GM23338 (cell line): ENCODE measurements at regions not wholly inside any gene's neighbourhood (a gene's known extent, or its start where the extent isn't known, plus 50 kb on each side); places are given as distances from the start of the nearest gene placed in this dataset.

ENCODE experiments used
- ATAC-seq: fragments of 200-7000 bp; cut with Tn5 transposase; 3 replicates; pipeline ENCODE4 v1.9.1; 2020
- DNase-seq: peaks from one replicate; pipeline ENCODE4 v3.0.0-alpha.2; 2015; ENCODE audit warnings: low spot score
- H2AFZ ChIP-seq: fragments of 200-600 bp; sonication (generic); 2 replicates; pipeline ENCODE4 v1.8.0; 2016; ENCODE audit warnings: antibody characterized with exemption, mild to moderate bottlenecking, moderate library complexity
- H3F3A ChIP-seq: fragments of 200-600 bp; sonication (generic); replicated peaks from 2 replicates; pipeline ENCODE4 v1.8.0; 2017; ENCODE audit warnings: antibody characterized with exemption, mixed run types, low read depth
- H3K27ac ChIP-seq: fragments of 200-600 bp; sonication (generic); 2 replicates; pipeline ENCODE4 v1.6.1; 2016; ENCODE audit warnings: low read depth
- H3K27me3 ChIP-seq: fragments of 200-600 bp; sonication (generic); 2 replicates; pipeline ENCODE4 v1.8.0; 2016; ENCODE audit warnings: mild to moderate bottlenecking, mixed run types, moderate library complexity; ENCODE audit not compliant: insufficient read depth
- H3K36me3 ChIP-seq: fragments of 200-600 bp; sonication (generic); 2 replicates; pipeline ENCODE4 v1.8.0; 2016; ENCODE audit warnings: mild to moderate bottlenecking; ENCODE audit not compliant: insufficient read depth
- H3K4me1 ChIP-seq: fragments of 200-600 bp; sonication (generic); 2 replicates; pipeline ENCODE4 v1.8.0; 2016; ENCODE audit warnings: mild to moderate bottlenecking, moderate library complexity; ENCODE audit not compliant: insufficient read depth
- H3K4me2 ChIP-seq: fragments of 200-600 bp; sonication (generic); 2 replicates; pipeline ENCODE4 v1.7.1; 2017; ENCODE audit warnings: mixed run types
- H3K4me3 ChIP-seq: fragments of 200-600 bp; sonication (generic); 2 replicates; pipeline ENCODE4 v1.6.1; 2016; ENCODE audit warnings: mixed run types
- H3K79me2 ChIP-seq: fragments of 200-600 bp; sonication (generic); replicated peaks from 2 replicates; pipeline ENCODE4 v1.8.0; 2017; ENCODE audit warnings: mild to moderate bottlenecking; ENCODE audit not compliant: insufficient read depth
- H3K9me2 ChIP-seq: fragments of 200-600 bp; sonication (generic); 2 replicates; pipeline ENCODE4 v1.8.0; 2017; ENCODE audit not compliant: insufficient read depth
- H4K20me1 ChIP-seq: fragments of 200-600 bp; sonication (generic); replicated peaks from 2 replicates; pipeline ENCODE4 v1.8.0; 2017; ENCODE audit warnings: mild to moderate bottlenecking; ENCODE audit not compliant: insufficient read depth
- H3K27ac Mint-ChIP-seq: 2 replicates; pipeline ENCODE4 v1.8.0; 2020; ENCODE audit warnings: inconsistent platforms, mild to moderate bottlenecking, moderate library complexity, mixed read lengths
- H3K27me3 Mint-ChIP-seq: 3 replicates; pipeline ENCODE4 v1.8.0; 2022; ENCODE audit warnings: low read depth, mild to moderate bottlenecking, moderate library complexity, mixed read lengths, inconsistent platforms; ENCODE audit not compliant: insufficient read depth, poor library complexity
- H3K36me3 Mint-ChIP-seq: 3 replicates; pipeline ENCODE4 v1.8.0; 2021; ENCODE audit warnings: low read depth, mild to moderate bottlenecking, inconsistent platforms, moderate library complexity, mixed read lengths
- H3K4me1 Mint-ChIP-seq: 3 replicates; pipeline ENCODE4 v1.8.0; 2020; ENCODE audit warnings: mild to moderate bottlenecking, inconsistent platforms, mixed read lengths
- H3K4me3 Mint-ChIP-seq: 3 replicates; pipeline ENCODE4 v1.8.0; 2021; ENCODE audit warnings: moderate library complexity, mild to moderate bottlenecking, inconsistent platforms, mixed read lengths
- H3K9me3 Mint-ChIP-seq: 3 replicates; pipeline ENCODE4 v1.8.0; 2020; ENCODE audit warnings: moderate library complexity, mild to moderate bottlenecking, inconsistent platforms, mixed read lengths
- CTCF ChIP-seq, 2 experiments: fragments of 200-600 bp in 1 of 2; sonication (generic) in 1 of 2; conservative IDR thresholded peaks; 2 replicates each; pipeline versions ENCODE4 v1.5.1 to v1.6.1; 2016 to 2017; ENCODE audit warnings: antibody characterized with exemption in 2 of 2, low read depth in 2 of 2, mild to moderate bottlenecking in 2 of 2, moderate library complexity in 1 of 2
- EZH2 ChIP-seq: fragments of 200-600 bp; sonication (generic); IDR thresholded peaks from one replicate; pipeline ENCODE4 v1.8.0; 2017; ENCODE audit warnings: antibody characterized with exemption, mild to moderate bottlenecking, low read depth; ENCODE audit not compliant: unreplicated experiment
- EZH2phosphoT487 ChIP-seq: fragments of 200-600 bp; sonication (generic); IDR thresholded peaks from one replicate; pipeline ENCODE4 v1.8.1; 2018; ENCODE audit warnings: antibody characterized with exemption; ENCODE audit not compliant: unreplicated experiment
- JUNB ChIP-seq: IDR thresholded peaks from one replicate; pipeline ENCODE4 v1.6.1; 2016; ENCODE audit warnings: antibody characterized with exemption; ENCODE audit not compliant: unreplicated experiment
- NANOG ChIP-seq: IDR thresholded peaks from 2 replicates; pipeline ENCODE4 v1.6.1; 2016; ENCODE audit warnings: antibody characterized with exemption, borderline replicate concordance
- POLR2AphosphoS5 ChIP-seq: IDR thresholded peaks from 2 replicates; pipeline ENCODE4 v1.6.1; 2016; ENCODE audit warnings: antibody characterized with exemption, low read depth
- STAT1 ChIP-seq: IDR thresholded peaks from one replicate; pipeline ENCODE4 v1.6.1; 2016; ENCODE audit warnings: antibody characterized with exemption; ENCODE audit not compliant: unreplicated experiment
- ZNF114 ChIP-seq: fragments of 250-450 bp; sonication (Bioruptor Pico); IDR thresholded peaks from 2 replicates; pipeline ENCODE4 v1.5.0; 2020; ENCODE audit warnings: mild to moderate bottlenecking, moderate library complexity
- ZNF331 ChIP-seq: fragments of 250-450 bp; sonication (Bioruptor Pico); IDR thresholded peaks from 2 replicates; pipeline ENCODE4 v1.5.0; 2020; ENCODE audit warnings: low read depth, mild to moderate bottlenecking, moderate library complexity
- TF ChIP-seq, protein P1 (sequence below): IDR thresholded peaks from one replicate; pipeline ENCODE4 v1.6.1; 2018; ENCODE audit warnings: antibody characterized with exemption; ENCODE audit not compliant: unreplicated experiment
- TF ChIP-seq, protein P2 (sequence below): IDR thresholded peaks from 2 replicates; pipeline ENCODE4 v1.6.1; 2016; ENCODE audit warnings: antibody characterized with exemption

- TF ChIP-seq, protein P1, sequence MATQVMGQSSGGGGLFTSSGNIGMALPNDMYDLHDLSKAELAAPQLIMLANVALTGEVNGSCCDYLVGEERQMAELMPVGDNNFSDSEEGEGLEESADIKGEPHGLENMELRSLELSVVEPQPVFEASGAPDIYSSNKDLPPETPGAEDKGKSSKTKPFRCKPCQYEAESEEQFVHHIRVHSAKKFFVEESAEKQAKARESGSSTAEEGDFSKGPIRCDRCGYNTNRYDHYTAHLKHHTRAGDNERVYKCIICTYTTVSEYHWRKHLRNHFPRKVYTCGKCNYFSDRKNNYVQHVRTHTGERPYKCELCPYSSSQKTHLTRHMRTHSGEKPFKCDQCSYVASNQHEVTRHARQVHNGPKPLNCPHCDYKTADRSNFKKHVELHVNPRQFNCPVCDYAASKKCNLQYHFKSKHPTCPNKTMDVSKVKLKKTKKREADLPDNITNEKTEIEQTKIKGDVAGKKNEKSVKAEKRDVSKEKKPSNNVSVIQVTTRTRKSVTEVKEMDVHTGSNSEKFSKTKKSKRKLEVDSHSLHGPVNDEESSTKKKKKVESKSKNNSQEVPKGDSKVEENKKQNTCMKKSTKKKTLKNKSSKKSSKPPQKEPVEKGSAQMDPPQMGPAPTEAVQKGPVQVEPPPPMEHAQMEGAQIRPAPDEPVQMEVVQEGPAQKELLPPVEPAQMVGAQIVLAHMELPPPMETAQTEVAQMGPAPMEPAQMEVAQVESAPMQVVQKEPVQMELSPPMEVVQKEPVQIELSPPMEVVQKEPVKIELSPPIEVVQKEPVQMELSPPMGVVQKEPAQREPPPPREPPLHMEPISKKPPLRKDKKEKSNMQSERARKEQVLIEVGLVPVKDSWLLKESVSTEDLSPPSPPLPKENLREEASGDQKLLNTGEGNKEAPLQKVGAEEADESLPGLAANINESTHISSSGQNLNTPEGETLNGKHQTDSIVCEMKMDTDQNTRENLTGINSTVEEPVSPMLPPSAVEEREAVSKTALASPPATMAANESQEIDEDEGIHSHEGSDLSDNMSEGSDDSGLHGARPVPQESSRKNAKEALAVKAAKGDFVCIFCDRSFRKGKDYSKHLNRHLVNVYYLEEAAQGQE, result no peak
- no peak for TF ChIP-seq ZNF331 (CRISPR knock-in tag)
- TF ChIP-seq EZH2, result no peak
- no peak for TF ChIP-seq CTCF (conservative IDR thresholded peaks at IDR 0.05; ENCODE audit: low read depth in 2 of 2)
- no peak for TF ChIP-seq NANOG
- TF ChIP-seq ZNF114 (CRISPR knock-in tag), result no peak
- no peak for TF ChIP-seq STAT1
- TF ChIP-seq, protein P2, sequence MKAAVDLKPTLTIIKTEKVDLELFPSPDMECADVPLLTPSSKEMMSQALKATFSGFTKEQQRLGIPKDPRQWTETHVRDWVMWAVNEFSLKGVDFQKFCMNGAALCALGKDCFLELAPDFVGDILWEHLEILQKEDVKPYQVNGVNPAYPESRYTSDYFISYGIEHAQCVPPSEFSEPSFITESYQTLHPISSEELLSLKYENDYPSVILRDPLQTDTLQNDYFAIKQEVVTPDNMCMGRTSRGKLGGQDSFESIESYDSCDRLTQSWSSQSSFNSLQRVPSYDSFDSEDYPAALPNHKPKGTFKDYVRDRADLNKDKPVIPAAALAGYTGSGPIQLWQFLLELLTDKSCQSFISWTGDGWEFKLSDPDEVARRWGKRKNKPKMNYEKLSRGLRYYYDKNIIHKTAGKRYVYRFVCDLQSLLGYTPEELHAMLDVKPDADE, result no peak
- no peak for TF ChIP-seq EZH2phosphoT487
- no peak for TF ChIP-seq POLR2AphosphoS5
- TF ChIP-seq JUNB, result no peak
Measured at GRCh38 chr2:65714866-65715265, 282.5 kb upstream of the SPRED2 start (continued).

- Histone ChIP-seq H3K4me2 (no peak overlapping the region), H3K9me2 (0 out of 2 replicates have a peak, but pooled peaks cover 3% of the 10 kb centered on the region), H3K4me3 (no peak overlapping the region), H2AFZ (no peak overlapping the region), H3K36me3 (no peaks in the 10 kb centered on the region), H3F3A (no peaks in the 10 kb centered on the region), H3K79me2 (no peaks in the 10 kb centered on the region), H4K20me1 (no peaks in the 10 kb centered on the region), H3K27me3 (no peaks in the 10 kb centered on the region), H3K27ac (no peak overlapping the region), H3K4me1 (no peaks in the 10 kb centered on the region)
- no peak overlapping the region for H3K4me3 Mint-ChIP-seq
- H3K4me1 Mint-ChIP-seq, result no peaks in the 10 kb centered on the region; the same call in 2 of the 3 replicates
- no peak overlapping the region for H3K27ac Mint-ChIP-seq
- ATAC-seq (no peak), DNase-seq (no peak)
- TF ChIP-seq CTCF (conservative IDR thresholded peaks at IDR 0.05; ENCODE audit: low read depth in 2 of 2) (no peak), NANOG (no peak), POLR2AphosphoS5 (no peak), JUNB (no peak), STAT1 (no peak), EZH2phosphoT487 (no peak), EZH2 (no peak), ZNF114 (CRISPR knock-in tag) (no peak)
- TF ChIP-seq, protein P2, result no peak
- no peaks in the 10 kb centered on the region for H3K9me3 Mint-ChIP-seq
- no peaks in the 10 kb centered on the region for H3K36me3 Mint-ChIP-seq
- H3K27me3 Mint-ChIP-seq, result no peaks in the 10 kb centered on the region
Measured at GRCh38 chr2:65711863-65712262, 279.5 kb upstream of the SPRED2 start.
